Common myeloid progenitor, CD34-positive (primary cell): ENCODE measurements at regions not wholly inside any gene's neighbourhood (a gene's known extent, or its start where the extent isn't known, plus 50 kb on each side); places are given as distances from the start of the nearest gene placed in this dataset.

Source experiments
- CTCF ChIA-PET: fragments of 350-600 bp; sonication (Branson Sonifier 250); formaldehyde crosslinking; loops from one replicate; lab custom pipeline; 2021; ENCODE audit warnings: antibody characterized with exemption; lab: Charles Lee
- POLR2A ChIA-PET: fragments of 350-600 bp; sonication (Branson Sonifier 250); formaldehyde crosslinking; loops from one replicate; lab custom pipeline; 2021; ENCODE audit warnings: antibody characterized with exemption; lab: Charles Lee
- DNase-seq, 3 donors: peaks; one replicate each; pipeline versions ENCODE4 v3.0.0 to v3.0.0-alpha.2; 2013
- H3K27ac ChIP-seq, 2 experiments: 1 replicate in 1 of 2; 2 replicates in 1 of 2; pipeline ENCODE4 v1.7.0; 2013; ENCODE audit warnings: inconsistent platforms in 2 of 2, low read length in 2 of 2, mild to moderate bottlenecking in 2 of 2, low read depth in 1 of 2, moderate library complexity in 1 of 2; ENCODE audit not compliant: severe bottlenecking in 2 of 2, insufficient read depth in 1 of 2, poor library complexity in 1 of 2
- H3K27me3 ChIP-seq, 5 experiments: replicated peaks in 2 of 5; 1 replicate in 3 of 5; 2 replicates in 2 of 5; pipeline versions ENCODE4 v1.6.1 to v1.7.0; 2013; ENCODE audit warnings: low read length in 4 of 5, mild to moderate bottlenecking in 2 of 5, moderate library complexity in 2 of 5, inconsistent platforms in 1 of 5; ENCODE audit not compliant: insufficient read depth in 5 of 5, control insufficient read depth in 4 of 5
- H3K36me3 ChIP-seq, 4 experiments: 1 replicate in 2 of 4; 2 replicates in 2 of 4; pipeline versions ENCODE4 v1.6.1 to v1.7.0; 2013; ENCODE audit warnings: low read length in 3 of 4, control low read depth in 1 of 4, mild to moderate bottlenecking in 1 of 4; ENCODE audit not compliant: control insufficient read depth in 4 of 4, insufficient read depth in 4 of 4
- H3K4me1 ChIP-seq, 4 experiments: 1 replicate in 3 of 4; 2 replicates in 1 of 4; pipeline versions ENCODE4 v1.6.1 to v1.7.1; 2013; ENCODE audit warnings: low read length in 3 of 4, mild to moderate bottlenecking in 3 of 4, control low read depth in 1 of 4, inconsistent platforms in 1 of 4, moderate library complexity in 1 of 4; ENCODE audit not compliant: control insufficient read depth in 4 of 4, insufficient read depth in 4 of 4; ENCODE audit errors: control extremely low read depth in 1 of 4
- H3K4me3 ChIP-seq, 7 experiments: 1 replicate in 4 of 7; 2 replicates in 3 of 7; pipeline versions ENCODE4 v1.5.1 to v1.7.0; 2013; ENCODE audit warnings: mild to moderate bottlenecking in 7 of 7, low read length in 6 of 7, moderate library complexity in 6 of 7, inconsistent platforms in 2 of 7, low read depth in 2 of 7, control low read depth in 1 of 7; ENCODE audit not compliant: insufficient read depth in 4 of 7, control insufficient read depth in 1 of 7; ENCODE audit errors: extremely low read depth in 1 of 7
- H3K9me3 ChIP-seq, 5 experiments: 1 replicate in 4 of 5; 2 replicates in 1 of 5; pipeline versions ENCODE4 v1.6.1 to v1.7.1; 2013; ENCODE audit warnings: low read length in 4 of 5, mild to moderate bottlenecking in 2 of 5, inconsistent platforms in 1 of 5, low read depth in 1 of 5, moderate library complexity in 1 of 5; ENCODE audit not compliant: control insufficient read depth in 4 of 5, insufficient read depth in 2 of 5; ENCODE audit errors: control extremely low read depth in 1 of 5
- WGBS: methylation state at CpG from one replicate; pipeline ENCODE4 v1.1.5; 2013; ENCODE audit not compliant: insufficient coverage; 5-methylcytosine and 5-hydroxymethylcytosine counted together

DNA sequence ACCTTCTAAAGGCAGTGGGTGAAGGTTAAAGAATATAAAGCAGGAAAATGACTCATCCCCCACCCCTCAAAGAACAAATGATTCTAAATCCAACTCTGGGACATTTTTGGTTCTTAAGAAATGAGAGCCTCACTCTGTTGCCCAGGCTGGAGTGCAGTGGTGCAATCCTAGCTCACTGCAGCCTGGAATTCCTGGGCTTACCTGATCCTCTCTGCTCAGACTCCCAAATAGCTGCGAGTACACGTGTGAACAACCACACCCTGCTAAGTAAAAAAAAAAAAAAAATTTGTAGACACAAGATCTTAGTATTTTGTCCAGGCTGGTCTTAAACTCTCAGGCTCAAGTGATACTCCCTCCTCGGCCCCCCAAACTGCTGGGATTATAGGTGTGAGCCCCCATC, 298.8 kb upstream of the MAF start:
- Histone ChIP-seq H3K9me3 (no peaks in the 10 kb centered on the region), H3K36me3 (no peaks in the 10 kb centered on the region), H3K27ac (no peak overlapping the region), H3K4me1 (peaks cover 0 to 2% (median 0%) of the 10 kb centered on the region in 4 experiments), H3K27me3 (no peaks in the 10 kb centered on the region), H3K4me3 (no peak overlapping the region)
- 100% methylated on average over 1 of the region's 3 CpGs for WGBS
- DNase-seq: no peak
- ChIA-PET CTCF (interaction anchor here (2.5 kb wide), 1 partner anchor 8 kb away, joined by 9 read pairs; no protein-coding TSS in a partner anchor), POLR2A (no interaction called here)

DNA sequence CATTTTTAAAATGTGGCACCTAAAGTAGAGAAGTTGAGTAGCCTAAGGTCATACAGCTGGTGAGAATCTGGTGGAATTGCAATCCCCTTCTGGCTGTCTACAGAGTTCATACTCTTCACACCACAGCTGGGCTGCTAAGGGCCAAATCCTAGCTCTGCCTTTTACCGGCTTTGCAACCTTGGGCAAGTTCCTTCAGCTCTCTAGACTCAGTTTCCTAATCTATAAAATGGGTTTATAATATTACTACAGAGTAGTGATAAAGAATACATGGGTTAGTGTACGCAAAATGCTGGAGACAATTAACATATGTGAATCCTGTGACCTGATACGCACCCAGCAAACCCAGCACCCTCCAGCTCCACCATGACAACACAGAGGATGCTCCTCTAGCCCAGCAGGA, 298.2 kb upstream of the MAF start:
- ChIA-PET CTCF (no interaction called here), POLR2A (no interaction called here)
- no peaks in the 10 kb centered on the region for H3K27me3 ChIP-seq
- H3K27ac ChIP-seq: no peak overlapping the region
- peaks cover 0 to 2% (median 0%) of the 10 kb centered on the region in 4 experiments for H3K4me1 ChIP-seq
- no peaks in the 10 kb centered on the region for H3K9me3 ChIP-seq
- DNase-seq: no peak
- H3K4me3 ChIP-seq: no peak overlapping the region
- H3K36me3 ChIP-seq: no peaks in the 10 kb centered on the region
- WGBS: 100% methylated on average over 1 of the region's 3 CpGs

DNA sequence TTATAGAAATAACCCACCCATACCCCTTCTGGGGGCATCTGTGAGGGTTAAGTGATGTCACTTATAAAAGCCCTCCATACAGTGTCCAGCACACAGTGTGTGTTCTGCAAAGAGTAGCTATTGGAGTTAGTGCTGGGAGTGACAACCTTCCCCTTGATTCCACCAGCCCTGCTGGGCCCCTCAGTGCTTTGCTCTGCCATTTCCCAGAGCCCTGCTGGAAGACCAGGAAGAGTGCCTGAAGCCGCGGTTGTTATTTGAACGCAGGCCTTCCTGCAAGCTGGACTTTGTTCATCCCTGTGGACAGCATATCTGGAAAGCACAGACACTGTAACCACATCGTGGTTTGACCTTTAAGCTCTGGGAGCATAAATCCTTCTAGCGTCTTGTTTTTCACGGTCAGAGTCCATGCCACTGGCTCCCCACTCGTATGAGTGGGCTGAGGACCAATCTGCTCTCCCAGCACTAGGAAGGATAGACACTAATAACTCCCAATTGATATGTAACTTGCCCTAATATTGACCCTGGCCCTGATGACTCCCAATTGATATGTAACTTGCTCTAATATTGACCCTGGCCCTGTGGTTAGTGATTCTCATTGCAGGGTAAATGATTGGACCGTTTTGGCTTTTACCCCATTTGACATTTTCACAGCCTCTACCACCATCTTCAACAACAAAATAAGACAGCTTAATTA, 297.1 kb upstream of the MAF start:
- DNase-seq: no peak
- ChIA-PET CTCF (interaction anchor here (1.2 kb wide), 1 partner anchor 34 kb away, joined by 3 read pairs; no protein-coding TSS in a partner anchor), POLR2A (no interaction called here)
- no peak overlapping the region for H3K27ac ChIP-seq
- H3K36me3 ChIP-seq: no peaks in the 10 kb centered on the region
- H3K4me3 ChIP-seq: no peak overlapping the region
- no peaks in the 10 kb centered on the region for H3K27me3 ChIP-seq
- 72% methylated on average over 7 of the region's 8 CpGs for WGBS
- H3K9me3 ChIP-seq: no peaks in the 10 kb centered on the region
- peaks cover 0 to 2% (median 0%) of the 10 kb centered on the region in 4 experiments for H3K4me1 ChIP-seq

DNA sequence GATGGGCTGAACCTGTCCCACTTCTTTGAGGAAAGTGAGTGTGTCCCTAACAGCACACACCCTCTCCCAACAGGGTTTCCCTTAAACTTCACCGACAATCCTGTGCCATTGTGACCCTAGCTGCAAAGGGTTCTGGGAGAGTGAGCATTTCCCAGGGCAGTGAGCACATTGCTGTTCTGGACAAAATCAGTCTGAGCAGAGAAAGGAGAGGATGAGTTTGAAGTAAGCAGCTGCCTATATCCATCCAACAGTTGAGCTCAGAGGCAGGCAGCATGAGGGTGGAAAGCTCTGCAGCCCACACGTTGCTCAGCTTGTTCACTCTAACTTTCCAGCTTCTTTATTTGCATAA, 296.5 kb upstream of the MAF start:
- 100% methylated on average over 1 of the region's 2 CpGs for WGBS
- CTCF ChIA-PET: interaction anchor here (1.2 kb wide), 1 partner anchor 33 kb away, joined by 3 read pairs; no protein-coding TSS in a partner anchor
- Histone ChIP-seq H3K9me3 (no peaks in the 10 kb centered on the region), H3K27ac (no peak overlapping the region), H3K27me3 (no peaks in the 10 kb centered on the region), H3K4me3 (no peak overlapping the region), H3K36me3 (no peaks in the 10 kb centered on the region), H3K4me1 (peaks cover 0 to 2% (median 0%) of the 10 kb centered on the region in 4 experiments)
- POLR2A ChIA-PET: no interaction called here
- DNase-seq: no peak

DNA sequence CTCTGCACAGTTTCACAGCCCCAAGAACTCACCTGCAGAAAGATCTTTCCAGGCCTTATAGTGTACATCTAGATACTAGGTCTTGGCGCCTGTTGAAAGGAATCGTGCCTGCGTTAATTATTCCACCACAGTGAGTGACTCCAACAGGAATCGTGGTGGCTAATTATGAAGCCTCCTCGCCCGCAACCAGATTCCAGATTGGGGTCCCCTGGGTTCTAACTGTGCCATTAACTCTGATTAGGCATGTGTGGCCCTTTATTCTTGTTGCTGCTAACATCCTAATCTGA, 295.3 kb upstream of the MAF start:
- Histone ChIP-seq H3K27ac (no peak overlapping the region), H3K9me3 (no peaks in the 10 kb centered on the region), H3K4me1 (peaks cover 0 to 2% (median 0%) of the 10 kb centered on the region in 4 experiments), H3K27me3 (no peaks in the 10 kb centered on the region), H3K4me3 (no peak overlapping the region), H3K36me3 (no peaks in the 10 kb centered on the region)
- no peak for DNase-seq
- 98% methylated on average over 6 of the region's 6 CpGs for WGBS
- ChIA-PET POLR2A (no interaction called here), CTCF (no interaction called here)

DNA sequence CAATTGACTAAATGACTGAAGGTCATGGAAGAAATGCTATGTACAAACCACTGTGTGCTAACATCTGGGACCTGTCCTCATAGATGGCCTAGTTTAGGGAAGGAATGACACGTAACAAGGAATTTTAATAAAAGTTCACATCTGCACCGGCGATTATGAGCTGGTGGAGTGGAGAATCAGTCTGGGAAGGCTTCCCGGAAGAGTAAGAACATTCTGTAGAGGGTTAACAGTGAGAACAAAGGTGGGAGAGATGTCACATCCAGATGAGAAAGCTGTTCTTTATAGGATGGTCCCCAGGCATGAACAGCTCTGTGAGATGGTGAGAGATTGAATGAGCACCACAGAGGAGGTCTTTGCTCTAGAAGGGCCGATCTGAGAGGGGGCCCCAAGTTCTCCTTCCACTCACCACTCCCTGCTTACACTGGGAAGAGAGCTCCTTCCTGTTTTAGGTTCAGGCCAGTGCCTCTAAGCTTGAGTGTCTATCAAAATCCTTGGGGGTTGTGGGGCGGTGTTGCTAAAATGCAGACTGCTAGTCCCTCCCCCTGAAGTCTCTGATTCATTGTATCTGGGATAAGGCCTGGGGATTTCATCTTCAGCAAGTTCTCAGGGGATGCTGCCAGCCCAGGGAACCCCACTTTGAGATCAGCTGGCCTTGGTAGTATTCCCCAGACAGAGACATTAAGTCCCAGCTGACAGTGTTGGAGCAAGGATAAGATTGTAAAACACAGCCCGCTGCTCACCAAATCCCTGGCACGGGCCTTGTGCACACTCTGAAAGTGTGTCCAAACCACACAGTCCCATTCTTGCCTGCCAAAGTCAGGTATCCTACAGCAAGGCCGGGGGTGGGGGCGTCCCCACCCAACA, 294.7 kb upstream of the MAF start:
- Histone ChIP-seq H3K9me3 (no peaks in the 10 kb centered on the region), H3K27me3 (no peaks in the 10 kb centered on the region), H3K27ac (no peak overlapping the region), H3K4me3 (no peak overlapping the region), H3K36me3 (no peaks in the 10 kb centered on the region), H3K4me1 (peaks cover 0 to 2% (median 0%) of the 10 kb centered on the region in 4 experiments)
- 98% methylated on average over 8 of the region's 10 CpGs for WGBS
- CTCF ChIA-PET: no interaction called here
- DNase-seq: no peak
- POLR2A ChIA-PET: no interaction called here

DNA sequence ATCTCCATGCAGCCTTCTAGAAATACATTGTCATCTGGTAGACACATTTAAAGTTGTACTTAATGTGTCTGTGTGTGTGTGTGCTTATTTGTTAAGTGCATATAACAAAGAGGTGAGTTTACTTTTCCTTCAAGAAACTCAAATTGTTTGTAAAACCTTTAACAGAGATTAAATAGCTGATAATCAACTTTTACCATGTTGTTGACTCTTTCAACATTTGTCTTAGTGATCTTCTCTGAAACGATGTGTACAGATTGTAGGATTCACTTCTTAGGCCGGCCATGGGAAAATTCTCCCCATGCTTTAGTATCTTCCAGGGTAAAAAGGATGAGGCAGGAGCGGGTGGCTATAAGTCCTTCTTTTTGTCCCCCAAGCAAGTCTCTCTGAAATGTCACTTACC, 292.9 kb upstream of the MAF start:
- no peak overlapping the region for H3K4me3 ChIP-seq
- POLR2A ChIA-PET: no interaction called here
- no peaks in the 10 kb centered on the region for H3K27me3 ChIP-seq
- DNase-seq: no peak
- H3K4me1 ChIP-seq: peaks cover 0 to 2% (median 0%) of the 10 kb centered on the region in 4 experiments
- H3K9me3 ChIP-seq: no peaks in the 10 kb centered on the region
- 97% methylated on average over 3 of the region's 3 CpGs for WGBS
- CTCF ChIA-PET: no interaction called here
- no peaks in the 10 kb centered on the region for H3K36me3 ChIP-seq
- no peak overlapping the region for H3K27ac ChIP-seq
